Esophagus squamous epithelium (tissue), 5 donors: ENCODE measurements at regions not wholly inside any gene's neighbourhood (a gene's known extent, or its start where the extent isn't known, plus 50 kb on each side); places are given as distances from the start of the nearest gene placed in this dataset.

ENCODE experiments used
- DNase-seq: peaks from one replicate; lab custom pipeline; 2025; lab: John Stamatoyannopoulos, UW
- H3K27ac ChIP-seq, 4 donors: fragments of 200-600 bp; sonication (generic); one replicate each; pipeline ENCODE4 v1.5.1; 2016 to 2019; ENCODE audit warnings: mild to moderate bottlenecking in 1 of 4
- H3K27me3 ChIP-seq, 4 donors: fragments of 200-600 bp; sonication (generic); 1 replicate in 3 of 4; 2 replicates in 1 of 4; pipeline versions ENCODE4 v1.5.1 to v1.6.0; 2017 to 2021; ENCODE audit warnings: antibody characterized with exemption in 1 of 4
- H3K36me3 ChIP-seq, 3 donors: fragments of 200-600 bp; sonication (generic); one replicate each; pipeline ENCODE4 v1.5.1; 2016 to 2019
- H3K4me1 ChIP-seq, 3 donors: fragments of 200-600 bp; sonication (generic); one replicate each; pipeline ENCODE4 v1.5.1; 2017 to 2019
- H3K4me3 ChIP-seq, 4 donors: fragments of 200-600 bp; sonication (generic); 1 replicate in 3 of 4; 2 replicates in 1 of 4; pipeline ENCODE4 v1.5.1; 2016 to 2019; ENCODE audit warnings: mild to moderate bottlenecking in 2 of 4, moderate library complexity in 1 of 4
- H3K9me3 ChIP-seq, 3 donors: fragments of 200-600 bp; sonication (generic); one replicate each; pipeline ENCODE4 v1.5.1; 2016 to 2019
- CTCF ChIP-seq, 6 experiments: fragments of 450-650 bp in 4 of 6; fragments of 200-600 bp in 2 of 6; sonication (generic) in 2 of 6; IDR thresholded peaks; one replicate each; pipeline ENCODE4 v1.5.1; 2016 to 2019; ENCODE audit warnings: antibody characterized with exemption in 6 of 6, mild to moderate bottlenecking in 4 of 6, moderate library complexity in 4 of 6
- POLR2A ChIP-seq, 4 donors: fragments of 450-650 bp; IDR thresholded peaks; one replicate each; pipeline ENCODE4 v1.6.1; 2017; ENCODE audit warnings: antibody characterized with exemption in 4 of 4, mild to moderate bottlenecking in 4 of 4, moderate library complexity in 3 of 4
- WGBS, 2 donors: methylation state at CpG; one replicate each; pipeline ENCODE4 v1.1.5; 2018; 5-methylcytosine and 5-hydroxymethylcytosine counted together
- intact Hi-C: fragments of 100-400 bp; cut with DNase I; formaldehyde crosslinking; loops from one replicate; pipeline ENCODE4 v1.15.0; 2022
- donor health status: DM: yes; HTN: yes; CAD: no.

DNA sequence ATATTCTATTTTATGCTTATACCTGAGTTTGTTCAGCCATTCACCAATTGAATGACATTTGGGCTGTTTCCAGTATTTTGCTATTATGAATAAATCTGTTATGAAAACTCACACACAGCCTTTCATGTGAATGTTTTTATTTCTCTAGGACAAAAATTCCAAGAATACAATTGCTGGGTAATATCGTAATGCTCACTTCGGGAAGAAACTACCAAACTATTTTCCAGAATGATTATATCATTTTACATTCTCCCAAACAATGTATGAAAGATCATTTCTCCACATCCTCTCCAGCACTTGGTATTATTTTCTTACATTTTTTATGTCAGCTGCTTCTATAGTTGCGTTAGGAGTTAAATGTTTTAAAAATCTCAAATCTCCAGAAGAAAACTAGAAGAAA is 58.3 kb upstream of the LHFPL2 start:
- Histone ChIP-seq H3K4me1 (no peaks in the 10 kb centered on the region), H3K27me3 (no peaks in the 10 kb centered on the region), H3K36me3 (no peaks in the 10 kb centered on the region), H3K4me3 (no peak overlapping the region), H3K27ac (no peak overlapping the region), H3K9me3 (no peaks in the 10 kb centered on the region)
- WGBS, 2 donors, result 54 to 67% methylated on average over 3 of the region's 3 CpGs
- no peak for DNase-seq
- no peak for TF ChIP-seq POLR2A (IDR thresholded peaks at IDR 0.05)
- intact Hi-C loops, result no loop called here

DNA sequence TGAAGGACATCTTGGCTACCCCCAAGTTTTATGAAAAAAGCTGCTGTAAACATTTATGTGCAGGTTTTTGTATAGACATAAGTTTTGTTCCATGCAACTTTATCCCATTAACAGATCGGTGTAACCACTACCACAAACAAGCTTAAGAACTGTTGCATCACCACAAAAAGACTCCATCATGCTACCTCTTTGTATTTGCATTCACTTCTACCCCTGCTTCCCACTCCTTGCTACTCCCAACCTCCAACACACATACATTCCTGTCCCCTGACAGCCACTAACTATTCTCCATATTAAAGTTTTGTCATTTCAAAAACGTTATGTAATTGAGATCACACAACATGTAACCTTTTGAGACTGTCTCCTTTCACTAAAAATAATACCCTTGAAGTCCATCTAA is 57.8 kb upstream of the LHFPL2 start:
- Histone ChIP-seq H3K4me1 (no peaks in the 10 kb centered on the region), H3K4me3 (no peak overlapping the region), H3K27me3 (no peaks in the 10 kb centered on the region), H3K27ac (no peak overlapping the region), H3K36me3 (no peaks in the 10 kb centered on the region), H3K9me3 (no peaks in the 10 kb centered on the region)
- DNase-seq, result no peak
- TF ChIP-seq CTCF (IDR thresholded peaks at IDR 0.05) (no peak), POLR2A (IDR thresholded peaks at IDR 0.05) (no peak)
- intact Hi-C loops, result no loop called here
- 62 to 71% methylated on average over 2 of the region's 2 CpGs for WGBS, 2 donors

GRCh38 chr5:78705826-78706225 is 57.3 kb upstream of the LHFPL2 start:
- H3K27me3 ChIP-seq, result no peaks in the 10 kb centered on the region
- H3K36me3 ChIP-seq, result no peaks in the 10 kb centered on the region
- WGBS, 2 donors, result 36 to 43% methylated on average over 3 of the region's 3 CpGs
- no peak overlapping the region for H3K27ac ChIP-seq
- TF ChIP-seq CTCF (IDR thresholded peaks at IDR 0.05) (no peak), POLR2A (IDR thresholded peaks at IDR 0.05) (no peak)
- H3K9me3 ChIP-seq, result no peaks in the 10 kb centered on the region
- H3K4me3 ChIP-seq, result no peak overlapping the region
- H3K4me1 ChIP-seq, result no peaks in the 10 kb centered on the region
- no peak for DNase-seq
- intact Hi-C loops, result no loop called here

- Histone ChIP-seq H3K27ac (no peak overlapping the region), H3K9me3 (no peaks in the 10 kb centered on the region), H3K4me3 (no peak overlapping the region), H3K4me1 (peaks cover 5 to 36% (median 24%) of the 10 kb centered on the region in 3 donors), H3K36me3 (no peaks in the 10 kb centered on the region), H3K27me3 (no peaks in the 10 kb centered on the region)
- DNase-seq, result no peak
- TF ChIP-seq CTCF (IDR thresholded peaks at IDR 0.05) (no peak), POLR2A (IDR thresholded peaks at IDR 0.05) (no peak)
- 61 to 66% methylated on average over 3 of the region's 3 CpGs for WGBS, 2 donors
- intact Hi-C loops, result no loop called here
Measured at GRCh38 chr5:78701795-78702410, 53.3 kb upstream of the LHFPL2 start.

GRCh38 chr5:78699552-78700153 is 51.1 kb upstream of the LHFPL2 start:
- intact Hi-C loops, result no loop called here
- Histone ChIP-seq H3K4me1 (peaks cover 5 to 39% (median 24%) of the 10 kb centered on the region in 3 donors), H3K27me3 (no peaks in the 10 kb centered on the region), H3K4me3 (no peak overlapping the region), H3K36me3 (no peaks in the 10 kb centered on the region), H3K9me3 (peaks cover 0 to 7% (median 0%) of the 10 kb centered on the region in 3 donors), H3K27ac (peak overlapping the region in 3 of 4 donors; percentile 12 to 42 (median 32))
- WGBS, 2 donors, result 33 to 49% methylated on average over 6 of the region's 6 CpGs
- TF ChIP-seq CTCF (IDR thresholded peaks at IDR 0.05), result no peak
- TF ChIP-seq POLR2A (IDR thresholded peaks at IDR 0.05), result no peak
- no peak for DNase-seq
